AG09309 (cell line): ENCODE measurements at regions not wholly inside any gene's neighbourhood (a gene's known extent, or its start where the extent isn't known, plus 50 kb on each side); places are given as distances from the start of the nearest gene placed in this dataset.

Source experiments
- DNase-seq: peaks from one replicate; pipeline ENCODE4 v3.0.0-alpha.2; 2010; ENCODE audit warnings: low read depth
- H3K4me3 ChIP-seq: 2 replicates; pipeline ENCODE4 v1.5.1; 2011; ENCODE audit warnings: mild to moderate bottlenecking, low read depth, low read length, moderate library complexity; ENCODE audit not compliant: control insufficient read depth
- CTCF ChIP-seq: IDR thresholded peaks from 2 replicates; pipeline ENCODE4 v1.5.1; 2011; ENCODE audit warnings: mild to moderate bottlenecking, low read depth, low read length, inconsistent platforms; ENCODE audit not compliant: insufficient read depth, control insufficient read depth; ENCODE audit errors: missing control alignments

- TF ChIP-seq CTCF = no peak
- H3K4me3 ChIP-seq = no peak overlapping the region
- no peak for DNase-seq
Measured at GRCh38 chr7:84336766-84337165, 142.2 kb upstream of the SEMA3A start.

- no peak overlapping the region for H3K4me3 ChIP-seq
- TF ChIP-seq CTCF = no peak
- no peak for DNase-seq
Measured at GRCh38 chr7:84336303-84336702, 141.7 kb upstream of the SEMA3A start.

DNA sequence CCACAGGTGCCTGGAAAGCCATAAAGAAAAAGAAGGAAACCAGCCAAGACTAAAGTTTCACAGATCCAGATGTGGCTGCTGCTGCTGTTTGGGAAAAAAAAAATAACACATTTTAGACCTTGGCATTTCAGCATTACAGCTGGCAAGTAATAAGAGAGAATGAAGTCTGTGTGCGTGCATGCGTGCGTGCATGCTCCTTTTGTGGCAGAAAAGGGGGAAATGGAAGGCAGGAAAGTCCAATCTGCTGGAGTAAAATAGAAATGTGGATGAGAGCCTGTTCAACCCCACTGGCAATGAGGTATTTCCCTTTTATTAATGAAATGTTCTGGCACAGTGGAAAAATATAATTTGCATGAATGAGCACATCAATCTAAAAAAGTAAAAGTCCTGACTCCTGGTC is 137.0 kb upstream of the SEMA3A start:
- no peak for DNase-seq
- no peak overlapping the region for H3K4me3 ChIP-seq
- TF ChIP-seq CTCF = no peak

- H3K4me3 ChIP-seq = no peak overlapping the region
- no peak for DNase-seq
- TF ChIP-seq CTCF = no peak
Measured at GRCh38 chr7:84328571-84328970, 134.0 kb upstream of the SEMA3A start.

DNA sequence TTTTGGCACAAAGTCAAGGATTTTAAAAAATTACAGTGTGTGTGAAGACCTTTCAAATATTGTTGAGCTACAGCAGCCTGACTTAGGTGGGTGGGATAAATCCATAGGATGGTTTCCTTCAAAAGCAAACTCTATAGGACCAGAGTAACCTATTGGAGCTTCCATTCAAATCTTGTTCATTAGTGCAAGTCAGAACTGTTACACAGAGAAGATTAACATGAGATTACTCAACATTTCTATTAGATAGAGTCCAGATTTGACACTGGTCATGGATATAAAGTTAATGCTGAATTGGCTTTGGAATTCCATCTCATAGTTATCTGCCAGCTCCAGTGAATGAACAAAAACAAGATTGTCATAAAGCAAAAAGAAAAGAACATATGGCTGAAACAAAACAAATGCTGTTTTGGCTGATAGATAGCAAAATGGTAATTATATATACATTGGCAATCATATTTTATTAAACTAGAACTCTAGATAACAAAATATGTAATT is 129.6 kb upstream of the SEMA3A start:
- no peak overlapping the region for H3K4me3 ChIP-seq
- TF ChIP-seq CTCF = no peak
- no peak for DNase-seq

DNA sequence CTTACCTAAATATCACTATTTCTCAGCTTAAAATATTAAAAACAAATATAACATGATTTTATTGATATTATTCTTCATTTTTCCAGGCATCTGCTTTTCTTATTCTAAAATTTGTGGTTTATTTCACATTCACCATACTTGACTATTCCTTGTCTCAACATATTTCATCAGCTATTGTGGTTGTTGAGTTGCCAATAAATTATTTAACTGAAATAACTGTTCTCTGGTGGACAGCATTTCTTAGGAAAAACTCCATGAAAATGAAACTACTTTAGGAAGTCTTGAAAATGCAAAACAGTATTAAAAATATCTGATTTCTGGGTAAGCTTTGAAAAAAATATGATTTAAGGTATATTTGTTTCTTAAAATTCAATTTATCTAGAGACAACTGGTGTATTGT is 122.9 kb upstream of the SEMA3A start:
- H3K4me3 ChIP-seq = no peak overlapping the region
- no peak for DNase-seq
- no peak for TF ChIP-seq CTCF

DNA sequence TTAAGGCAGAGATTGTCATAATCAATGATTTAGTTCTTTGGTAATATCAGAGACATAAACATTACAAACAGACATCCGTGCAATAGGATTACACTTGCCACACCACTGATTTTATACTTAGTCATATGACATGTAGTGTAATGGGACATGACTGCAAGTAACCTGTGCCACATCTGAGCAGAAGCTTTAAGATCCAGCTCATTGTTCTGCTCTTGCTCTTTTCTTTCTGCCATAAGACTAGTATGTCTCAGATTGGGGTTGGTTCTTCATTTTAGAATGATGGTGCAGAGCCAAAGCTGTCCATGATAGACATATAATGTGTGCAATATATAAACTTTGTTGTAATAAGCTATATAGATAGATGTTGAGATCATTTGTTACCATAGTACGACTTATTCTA is 119.7 kb upstream of the SEMA3A start:
- DNase-seq = no peak
- H3K4me3 ChIP-seq = no peak overlapping the region
- no peak for TF ChIP-seq CTCF
